Endothelial cell of umbilical vein (primary cell): ENCODE measurements at regions not wholly inside any gene's neighbourhood (a gene's known extent, or its start where the extent isn't known, plus 50 kb on each side); places are given as distances from the start of the nearest gene placed in this dataset.

ENCODE experiments used
- BruUV-seq: library from RNA; stranded (reverse); fragments of 400-500 nt; replicated peaks from 2 replicates; lab custom pipeline; 2021; lab: Mats Ljungman, UMichigan
- CTCF ChIA-PET: fragments of 300-600, 350-600 bp; sonication (Branson Sonifier 250); formaldehyde crosslinking; loops from one replicate; lab custom pipeline; 2021; ENCODE audit warnings: antibody characterized with exemption, inconsistent platforms; lab: Charles Lee
- POLR2A ChIA-PET: fragments of 300-600, 350-600 bp; sonication (Branson Sonifier 250); formaldehyde crosslinking; loops from one replicate; lab custom pipeline; 2021; ENCODE audit warnings: antibody characterized with exemption, inconsistent platforms; lab: Charles Lee
- DNase-seq: peaks from one replicate; pipeline ENCODE4 v3.0.0-alpha.2; 2011; ENCODE audit warnings: low read depth, low spot score
- FAIRE-seq: peaks from 2 replicates; lab custom pipeline; 2011; peaks lifted over from hg19 to GRCh38; lab: Jason Lieb, UNC
- H2AFZ ChIP-seq: 2 replicates; pipeline ENCODE4 v1.6.0; 2012; ENCODE audit warnings: low read depth, low read length, control low read depth, inconsistent platforms
- H3K27ac ChIP-seq: 2 replicates; pipeline ENCODE4 v1.5.1; 2011; ENCODE audit warnings: low read depth, mild to moderate bottlenecking, control low read depth, low read length, moderate library complexity; ENCODE audit not compliant: insufficient read depth
- H3K27me3 ChIP-seq, 2 experiments: 2 replicates each; pipeline versions ENCODE4 v1.6.0 to v1.6.1; 2011; ENCODE audit warnings: low read length in 2 of 2, mixed read lengths in 1 of 2; ENCODE audit not compliant: control insufficient read depth in 2 of 2, insufficient read depth in 2 of 2
- H3K36me3 ChIP-seq, 2 experiments: 2 replicates in 1 of 2; 3 replicates in 1 of 2; pipeline ENCODE4 v1.5.1; 2011; ENCODE audit warnings: low read length in 2 of 2, mild to moderate bottlenecking in 1 of 2, moderate library complexity in 1 of 2; ENCODE audit not compliant: control insufficient read depth in 2 of 2, insufficient read depth in 2 of 2; ENCODE audit errors: extremely low read depth in 1 of 2
- H3K4me1 ChIP-seq: 3 replicates; pipeline ENCODE4 v1.5.1; 2011; ENCODE audit warnings: mild to moderate bottlenecking, low read length; ENCODE audit not compliant: control insufficient read depth, insufficient read depth; ENCODE audit errors: extremely low read depth
- H3K4me2 ChIP-seq: 2 replicates; pipeline ENCODE4 v1.6.1; 2011; ENCODE audit warnings: low read length, control low read depth, mixed read lengths; ENCODE audit not compliant: insufficient read depth
- H3K4me3 ChIP-seq, 3 experiments: fragments of 200-600 bp in 1 of 3; sonication (generic), shearing (Covaris generic) in 1 of 3; replicated peaks in 1 of 3; 2 replicates each; pipeline ENCODE4 v1.5.1; 2011 to 2016; ENCODE audit warnings: control low read depth in 3 of 3, low read length in 3 of 3, mild to moderate bottlenecking in 2 of 3, inconsistent platforms in 1 of 3, low read depth in 1 of 3, moderate library complexity in 1 of 3; ENCODE audit not compliant: insufficient read depth in 1 of 3
- H3K79me2 ChIP-seq: 2 replicates; pipeline ENCODE4 v1.6.0; 2012; ENCODE audit warnings: low read length, inconsistent platforms; ENCODE audit not compliant: control insufficient read depth, insufficient read depth
- H3K9ac ChIP-seq: replicated peaks from 2 replicates; pipeline ENCODE3; 2011; ENCODE audit warnings: low read length, control low read depth; ENCODE audit not compliant: insufficient read depth; ENCODE audit errors: extremely low read depth
- H3K9me1 ChIP-seq: replicated peaks from 3 replicates; pipeline ENCODE4 v1.6.0; 2011; ENCODE audit warnings: mild to moderate bottlenecking, low read length; ENCODE audit not compliant: control insufficient read depth, insufficient read depth; ENCODE audit errors: extremely low read depth
- H3K9me3 ChIP-seq: replicated peaks from 2 replicates; pipeline ENCODE4 v1.5.1; 2012; ENCODE audit warnings: low read length, inconsistent platforms; ENCODE audit not compliant: control insufficient read depth, insufficient read depth
- H4K20me1 ChIP-seq: replicated peaks from 2 replicates; pipeline ENCODE3; 2011; ENCODE audit warnings: mild to moderate bottlenecking, low read length; ENCODE audit not compliant: control insufficient read depth, insufficient read depth; ENCODE audit errors: extremely low read depth
- CTCF ChIP-seq, 2 donors: IDR thresholded peaks; 1 replicate in 1 of 2; 2 replicates in 1 of 2; pipeline ENCODE4 v1.5.1; 2011; ENCODE audit warnings: low read length in 2 of 2, mild to moderate bottlenecking in 2 of 2, moderate library complexity in 2 of 2, control low read depth in 1 of 2, inconsistent platforms in 1 of 2, low read depth in 1 of 2; ENCODE audit not compliant: insufficient read depth in 1 of 2; ENCODE audit errors: extremely low read depth in 1 of 2
- EZH2 ChIP-seq: IDR thresholded peaks from 2 replicates; pipeline ENCODE4 v1.6.1; 2012; ENCODE audit warnings: borderline replicate concordance, low read depth, mild to moderate bottlenecking, moderate library complexity, low read length, inconsistent platforms; ENCODE audit not compliant: severe bottlenecking
- FOS ChIP-seq: IDR thresholded peaks from 2 replicates; pipeline ENCODE4 v1.6.1; 2011; ENCODE audit warnings: mild to moderate bottlenecking, low read length, moderate library complexity, borderline replicate concordance; ENCODE audit not compliant: insufficient read depth
- GATA2 ChIP-seq: IDR thresholded peaks from 2 replicates; pipeline ENCODE4 v1.7.0; 2011; ENCODE audit warnings: low read depth, mild to moderate bottlenecking, moderate library complexity, mixed read lengths, low read length; ENCODE audit not compliant: insufficient read length, insufficient read depth
- JUN ChIP-seq: IDR thresholded peaks from 2 replicates; pipeline ENCODE4 v1.6.1; 2011; ENCODE audit warnings: borderline replicate concordance, low read depth; ENCODE audit not compliant: insufficient read length, insufficient read depth
- MAX ChIP-seq: IDR thresholded peaks from 2 replicates; pipeline ENCODE4 v1.6.1; 2011; ENCODE audit not compliant: insufficient read depth, insufficient read length
- MYC ChIP-seq: IDR thresholded peaks from one replicate; pipeline ENCODE4 v1.6.1; 2011; ENCODE audit warnings: mild to moderate bottlenecking, low read depth, low read length
- POLR2A ChIP-seq: IDR thresholded peaks from 2 replicates; pipeline ENCODE4 v1.6.1; 2012; ENCODE audit warnings: low read depth, mild to moderate bottlenecking, control low read depth, low read length
- POLR2AphosphoS5 ChIP-seq: IDR thresholded peaks from 2 replicates; pipeline ENCODE4 v1.6.1; 2012; ENCODE audit warnings: low read depth, mild to moderate bottlenecking, control low read depth, low read length, moderate library complexity; ENCODE audit not compliant: insufficient read depth
- dilution Hi-C: fragments of 300-500 bp; cut with MboI; formaldehyde crosslinking; loops from one replicate; pipeline ENCODE4 v1.15.0; 2019; ENCODE audit warnings: low sequenced_read_pairs; ENCODE audit not compliant: extremely low pct_ligation_motif_present
- intact Hi-C: fragments of 100-400 bp; cut with micrococcal nuclease; formaldehyde crosslinking; loops from one replicate; pipeline ENCODE4 v1.10.0; 2022

- Histone ChIP-seq H3K79me2 (no peaks in the 10 kb centered on the region), H3K36me3 (no peaks in the 10 kb centered on the region), H3K4me1 (no peaks in the 10 kb centered on the region), H3K27ac (no peak overlapping the region), H4K20me1 (no peaks in the 10 kb centered on the region), H3K27me3 (no peaks in the 10 kb centered on the region), H3K9me3 (no peaks in the 10 kb centered on the region), H3K4me3 (no peak overlapping the region), H3K4me2 (no peak overlapping the region), H2AFZ (no peak overlapping the region), H3K9ac (no peak overlapping the region), H3K9me1 (no peaks in the 10 kb centered on the region)
- no peak for FAIRE-seq
- intact Hi-C loops: no loop called here
- ChIA-PET CTCF (no interaction called here), POLR2A (no interaction called here)
- BruUV-seq: no TSS peak
- dilution Hi-C loops: no loop called here
- TF ChIP-seq POLR2AphosphoS5: no peak
- no peak for TF ChIP-seq FOS
- no peak for TF ChIP-seq MAX
- no peak for TF ChIP-seq POLR2A
- no peak for TF ChIP-seq EZH2
- no peak for TF ChIP-seq GATA2
- no peak for TF ChIP-seq CTCF (IDR thresholded peaks at IDR 0.05; ENCODE audit: extremely low read depth in 1 of 2, insufficient read depth in 1 of 2, low read depth in 1 of 2, low read length in 2 of 2)
- no peak for TF ChIP-seq JUN
- no peak for TF ChIP-seq MYC
- DNase-seq: no peak
These were observed 155.5 kb upstream of the RAD23B start for GRCh38 chr9:107127608-107128007.
